Activated T-helper 1 cell treated with anti-CD3 and anti-CD28 coated beads, Interleukin-12 subunit alpha, Interleukin-12 subunit beta, Interleukin-2, Interleukin-4 antibody, amounts not matched to agents 30 ng/mL and 10 ng/mL and 1 ng/mL, durations not matched to agents 14 hours and 24 hours and 36 hours (primary cell): ENCODE measurements at regions not wholly inside any gene's neighbourhood (a gene's known extent, or its start where the extent isn't known, plus 50 kb on each side); places are given as distances from the start of the nearest gene placed in this dataset.
"Not testable (repeated sequence)": the region's sequence is repeated elsewhere in the genome, so short reads cannot be mapped to it uniquely, and the experiment has no call there.

Experiments
- DNase-seq: peaks from one replicate; pipeline ENCODE4 v3.0.0; 2021; ENCODE audit warnings: low spot score
- H3K27ac Mint-ChIP-seq: one replicate; pipeline ENCODE4 v1.8.0; 2021; ENCODE audit warnings: mild to moderate bottlenecking, mixed read lengths
- H3K27me3 Mint-ChIP-seq: one replicate; pipeline ENCODE4 v1.8.0; 2022; ENCODE audit warnings: mild to moderate bottlenecking, moderate library complexity, mixed read lengths; ENCODE audit not compliant: insufficient read depth
- H3K36me3 Mint-ChIP-seq: one replicate; pipeline ENCODE4 v1.8.0; 2021; ENCODE audit warnings: low read depth, mixed read lengths
- H3K4me1 Mint-ChIP-seq: one replicate; pipeline ENCODE4 v1.8.0; 2021; ENCODE audit warnings: low read depth, mixed read lengths
- H3K4me3 Mint-ChIP-seq: one replicate; pipeline ENCODE4 v1.8.0; 2021; ENCODE audit warnings: mild to moderate bottlenecking, moderate library complexity, mixed read lengths
- H3K9me3 Mint-ChIP-seq: one replicate; pipeline ENCODE4 v1.8.0; 2021; ENCODE audit warnings: mixed read lengths
- intact Hi-C: fragments of 100-400 bp; cut with micrococcal nuclease; formaldehyde crosslinking; loops from one replicate; pipeline ENCODE4 v1.15.1; 2024

- Mint-ChIP-seq H3K4me3 (no peak overlapping the region), H3K27me3 (no peaks in the 10 kb centered on the region), H3K27ac (no peak overlapping the region), H3K36me3 (no peaks in the 10 kb centered on the region), H3K9me3 (no peaks in the 10 kb centered on the region), H3K4me1 (no peaks in the 10 kb centered on the region)
- DNase-seq, result no peak
- intact Hi-C loops, result no loop called here
Observed at GRCh38 chrY:7437086-7437485, 525.5 kb upstream of the AMELY start.

GRCh38 chrY:7433817-7434809 lies 522.6 kb upstream of the AMELY start:
- intact Hi-C loops, result no loop called here
- no peak for DNase-seq
- Mint-ChIP-seq H3K4me3 (no peak overlapping the region), H3K27me3 (peaks cover 2% of the 10 kb centered on the region), H3K36me3 (no peaks in the 10 kb centered on the region), H3K9me3 (no peaks in the 10 kb centered on the region), H3K27ac (no peak overlapping the region), H3K4me1 (no peaks in the 10 kb centered on the region)

- intact Hi-C loops, result no loop called here
- no peak for DNase-seq
- H3K9me3 Mint-ChIP-seq, result no peaks in the 10 kb centered on the region
- H3K27ac Mint-ChIP-seq, result no peak overlapping the region
- H3K4me3 Mint-ChIP-seq, result no peak overlapping the region
- H3K27me3 Mint-ChIP-seq, result no peaks in the 10 kb centered on the region
- no peaks in the 10 kb centered on the region for H3K36me3 Mint-ChIP-seq
- H3K4me1 Mint-ChIP-seq, result no peaks in the 10 kb centered on the region
Observed at GRCh38 chrY:7419165-7419564, 507.6 kb upstream of the AMELY start.

- intact Hi-C loops, result no loop called here
- Mint-ChIP-seq H3K4me1 (no peaks in the 10 kb centered on the region), H3K27me3 (no peaks in the 10 kb centered on the region), H3K9me3 (no peaks in the 10 kb centered on the region), H3K4me3 (no peak overlapping the region), H3K36me3 (no peaks in the 10 kb centered on the region), H3K27ac (no peak overlapping the region)
- DNase-seq, result no peak
Observed at GRCh38 chrY:7417946-7418345, 506.4 kb upstream of the AMELY start.

DNA sequence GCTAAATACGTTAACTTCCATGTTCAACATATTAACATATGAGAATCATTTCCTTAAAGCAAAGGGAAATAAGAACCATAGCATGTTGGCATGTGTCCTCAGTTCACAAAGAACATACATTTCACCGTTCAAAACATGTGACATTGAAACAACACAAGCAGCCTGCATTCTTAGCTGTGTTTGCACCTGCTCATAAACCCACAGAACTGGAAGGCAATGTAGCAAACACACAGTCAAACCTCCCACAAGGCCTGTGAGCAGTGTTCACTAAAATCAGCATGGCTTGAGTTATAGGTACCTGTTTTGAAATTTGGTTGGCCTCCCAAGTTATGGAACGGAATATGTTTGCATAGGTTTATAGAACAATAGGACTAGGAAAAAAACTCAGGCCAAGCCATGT lies 504.9 kb upstream of the AMELY start:
- intact Hi-C loops, result no loop called here
- Mint-ChIP-seq H3K27ac (no peak overlapping the region), H3K36me3 (no peaks in the 10 kb centered on the region), H3K27me3 (no peaks in the 10 kb centered on the region), H3K9me3 (no peaks in the 10 kb centered on the region), H3K4me1 (no peaks in the 10 kb centered on the region), H3K4me3 (no peak overlapping the region)
- DNase-seq, result no peak

DNA sequence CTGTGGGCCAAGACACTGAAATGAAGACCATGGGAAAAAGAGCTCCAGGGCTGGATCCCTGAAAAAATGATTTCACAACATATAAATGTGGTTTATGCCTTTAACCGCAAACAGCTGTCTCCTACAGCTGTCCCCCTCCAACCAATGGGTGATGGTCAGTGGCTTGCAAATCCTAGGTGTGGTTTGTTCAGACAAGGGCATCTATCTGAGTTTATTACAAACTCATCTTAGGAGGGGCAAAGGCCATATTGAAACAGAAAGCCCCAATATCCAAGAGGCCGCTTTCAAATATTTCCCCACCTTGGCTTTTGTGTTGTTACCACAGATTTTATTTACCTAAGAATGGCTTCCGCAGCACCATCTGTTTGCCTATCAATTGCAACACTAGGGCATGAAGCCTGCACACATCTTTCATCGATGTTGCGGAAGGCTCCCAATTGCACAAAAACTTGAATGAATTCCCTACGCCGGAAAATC lies 503.6 kb upstream of the AMELY start:
- Mint-ChIP-seq H3K27ac (no peak overlapping the region), H3K27me3 (no peaks in the 10 kb centered on the region), H3K4me1 (no peaks in the 10 kb centered on the region), H3K36me3 (no peaks in the 10 kb centered on the region), H3K4me3 (no peak overlapping the region), H3K9me3 (no peaks in the 10 kb centered on the region)
- intact Hi-C loops, result no loop called here
- DNase-seq, result no peak

DNA sequence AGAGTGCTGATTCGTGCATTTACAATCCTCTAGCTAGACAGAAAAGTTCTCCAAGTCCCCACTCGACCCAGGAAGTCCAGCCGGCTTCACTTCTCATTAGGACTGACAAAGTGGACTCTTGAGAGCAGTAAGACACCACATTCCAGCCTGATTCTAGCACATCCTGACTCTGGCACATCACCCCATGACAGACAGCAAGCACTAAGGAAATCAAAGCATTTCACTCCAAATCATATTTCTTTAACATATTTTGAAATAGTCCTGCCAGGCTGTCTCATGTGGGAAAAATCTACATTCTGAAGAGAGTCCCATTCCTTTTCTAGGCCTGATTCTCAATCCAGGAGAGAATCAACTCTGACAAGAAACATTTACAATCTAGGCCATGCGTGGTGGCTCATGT lies 478.5 kb upstream of the AMELY start:
- Mint-ChIP-seq H3K27me3 (no peaks in the 10 kb centered on the region), H3K9me3 (peaks cover 45% of the 10 kb centered on the region), H3K36me3 (peaks cover 26% of the 10 kb centered on the region), H3K4me1 (no peaks in the 10 kb centered on the region), H3K4me3 (no peak overlapping the region), H3K27ac (no peak overlapping the region)
- intact Hi-C loops, result no loop called here
- no peak for DNase-seq

DNA sequence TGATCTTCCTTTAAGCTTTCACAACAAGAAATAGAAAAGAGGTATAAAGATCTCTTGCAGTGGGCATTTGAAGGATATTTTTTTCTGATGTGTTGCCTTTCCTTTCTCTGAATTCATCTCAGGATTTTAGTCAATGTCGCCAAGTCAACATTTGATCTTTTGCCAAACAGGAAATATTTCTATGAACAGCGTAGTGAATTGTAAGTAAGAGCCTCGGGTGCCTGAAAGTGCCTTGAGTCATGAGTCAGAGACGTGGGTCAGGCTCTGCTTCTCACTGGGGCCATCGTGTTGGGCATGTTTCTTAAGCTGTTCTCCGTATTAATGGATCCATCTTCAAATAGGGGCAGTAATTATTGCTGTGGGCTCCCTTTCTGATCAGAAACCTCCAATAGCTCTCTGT lies 471.4 kb upstream of the AMELY start:
- H3K27me3 Mint-ChIP-seq, result no peaks in the 10 kb centered on the region
- intact Hi-C loops, result no loop called here
- no peak overlapping the region for H3K4me3 Mint-ChIP-seq
- no peak for DNase-seq
- H3K9me3 Mint-ChIP-seq, result peaks cover under 1% of the 10 kb centered on the region
- H3K4me1 Mint-ChIP-seq, result peaks cover 12% of the 10 kb centered on the region
- no peak overlapping the region for H3K27ac Mint-ChIP-seq
- peaks cover 29% of the 10 kb centered on the region for H3K36me3 Mint-ChIP-seq

DNA sequence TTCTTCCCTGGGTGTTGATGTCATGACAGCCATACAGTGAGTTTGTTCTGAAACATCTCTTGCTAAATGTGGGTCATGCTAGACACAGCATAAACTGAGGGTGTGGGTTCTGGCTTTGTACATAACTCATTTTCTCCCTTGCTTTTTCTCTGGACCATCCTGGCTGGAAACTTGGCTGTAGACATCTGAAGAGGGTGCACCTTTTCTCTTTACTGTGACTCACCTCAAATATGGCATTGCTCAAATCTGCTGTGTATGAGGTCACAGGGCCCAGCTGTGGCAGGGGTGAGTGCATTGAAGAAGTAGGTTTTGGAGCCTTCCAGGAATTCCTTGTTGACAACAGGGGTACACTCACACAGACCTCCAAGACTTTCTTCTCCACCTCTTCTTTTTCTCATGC lies 465.5 kb upstream of the AMELY start:
- peaks cover 5% of the 10 kb centered on the region for H3K4me1 Mint-ChIP-seq
- no peak overlapping the region for H3K27ac Mint-ChIP-seq
- intact Hi-C loops, result no loop called here
- no peaks in the 10 kb centered on the region for H3K9me3 Mint-ChIP-seq
- DNase-seq, result no peak
- no peaks in the 10 kb centered on the region for H3K27me3 Mint-ChIP-seq
- peaks cover 33% of the 10 kb centered on the region for H3K36me3 Mint-ChIP-seq
- H3K4me3 Mint-ChIP-seq, result no peak overlapping the region

DNA sequence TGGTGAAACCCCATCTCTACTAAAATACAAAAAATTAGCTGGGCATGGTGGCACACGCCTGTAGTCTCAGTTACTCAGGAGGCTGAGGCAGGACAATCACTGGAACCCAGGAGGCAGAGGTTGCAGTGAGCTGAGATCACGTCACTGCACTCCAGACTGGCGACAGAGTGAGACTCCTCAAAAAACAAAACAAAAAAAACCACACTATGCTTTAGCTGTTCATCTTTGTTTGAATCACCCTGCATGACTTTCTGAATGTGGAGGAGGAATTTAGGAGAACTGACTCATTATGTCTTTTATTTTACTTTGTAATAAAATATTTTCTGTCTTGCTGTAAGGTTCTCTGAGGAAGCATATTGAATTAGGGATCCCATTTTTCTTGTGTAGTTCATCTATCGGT lies 462.9 kb upstream of the AMELY start:
- H3K4me1 Mint-ChIP-seq, H3K4me3 Mint-ChIP-seq, H3K27me3 Mint-ChIP-seq, H3K9me3 Mint-ChIP-seq, DNase-seq, intact Hi-C loops, H3K27ac Mint-ChIP-seq: not testable (repeated sequence)
- H3K36me3 Mint-ChIP-seq, result peaks cover 29% of the 10 kb centered on the region

DNA sequence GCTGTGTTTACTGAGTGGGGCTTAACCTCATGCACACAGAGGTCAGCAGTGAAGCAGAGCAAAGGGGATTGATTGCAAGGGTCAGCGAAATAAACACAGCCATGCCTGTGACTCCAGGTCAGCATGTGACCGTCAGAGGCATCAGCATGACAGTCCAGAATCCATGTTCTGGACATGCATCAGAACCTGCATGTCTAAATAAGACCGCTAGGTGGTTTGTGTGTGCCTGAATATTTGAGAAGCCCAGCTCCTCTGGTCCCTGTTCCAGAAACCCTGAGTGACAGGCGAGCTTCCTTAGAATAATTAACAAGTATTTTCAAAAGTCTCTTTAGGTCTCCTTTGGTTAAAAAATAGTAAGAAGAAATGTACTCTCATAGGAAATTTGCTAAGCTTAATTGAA lies 460.4 kb upstream of the AMELY start:
- H3K36me3 Mint-ChIP-seq, result peaks cover 21% of the 10 kb centered on the region
- H3K27ac Mint-ChIP-seq, intact Hi-C loops, H3K4me3 Mint-ChIP-seq, H3K9me3 Mint-ChIP-seq, H3K4me1 Mint-ChIP-seq, H3K27me3 Mint-ChIP-seq, DNase-seq: not testable (repeated sequence)

DNA sequence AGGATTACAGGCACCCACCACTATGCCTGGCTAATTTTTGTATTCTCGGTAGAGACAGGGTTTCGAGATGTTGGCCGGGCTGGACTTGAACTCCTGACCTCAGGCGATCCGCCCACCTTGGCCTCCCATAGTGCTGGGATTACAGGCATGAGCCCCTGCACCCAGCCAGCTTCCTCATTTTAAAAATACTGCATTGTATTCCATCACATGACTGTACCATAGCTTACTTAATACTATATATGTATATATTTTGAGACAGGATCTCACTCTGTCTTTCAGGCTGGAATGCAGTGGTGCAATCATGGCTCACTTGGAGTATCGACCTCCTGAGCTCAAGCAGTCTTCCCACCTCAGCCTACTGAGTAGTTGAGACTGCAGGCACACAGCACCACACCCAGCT lies 459.5 kb upstream of the AMELY start:
- intact Hi-C loops, H3K9me3 Mint-ChIP-seq, H3K4me1 Mint-ChIP-seq, H3K27me3 Mint-ChIP-seq, H3K27ac Mint-ChIP-seq, DNase-seq, H3K4me3 Mint-ChIP-seq: not testable (repeated sequence)
- H3K36me3 Mint-ChIP-seq, result peaks cover 12% of the 10 kb centered on the region

DNA sequence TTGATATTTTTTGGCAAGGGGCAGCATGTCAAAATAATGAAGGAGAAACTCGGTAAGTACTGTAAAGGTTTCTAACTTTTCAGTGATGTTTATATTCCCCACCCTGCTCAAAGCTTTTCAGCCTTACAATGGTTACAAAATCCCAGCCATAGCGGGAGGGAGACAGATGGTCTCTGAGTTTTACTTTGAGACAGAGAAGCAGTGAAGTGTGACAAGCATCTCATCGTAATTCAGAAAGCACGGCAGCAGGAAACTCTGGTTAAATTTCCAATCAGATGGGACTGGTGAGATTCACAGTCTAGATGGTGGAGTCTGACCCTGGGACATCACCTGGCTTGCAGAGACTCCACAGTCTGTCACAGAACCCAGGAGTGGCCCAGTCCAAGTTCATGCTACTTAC lies 448.0 kb upstream of the AMELY start:
- no peaks in the 10 kb centered on the region for H3K27me3 Mint-ChIP-seq
- peaks cover 37% of the 10 kb centered on the region for H3K36me3 Mint-ChIP-seq
- no peak for DNase-seq
- no peaks in the 10 kb centered on the region for H3K9me3 Mint-ChIP-seq
- intact Hi-C loops, result no loop called here
- no peak overlapping the region for H3K27ac Mint-ChIP-seq
- H3K4me3 Mint-ChIP-seq, result no peak overlapping the region
- H3K4me1 Mint-ChIP-seq, result no peaks in the 10 kb centered on the region
